ENCODE measurements at regions not wholly inside any gene's neighbourhood (a gene's known extent, or its start where the extent isn't known, plus 50 kb on each side); places are given as distances from the start of the nearest gene placed in this dataset.

DNA sequence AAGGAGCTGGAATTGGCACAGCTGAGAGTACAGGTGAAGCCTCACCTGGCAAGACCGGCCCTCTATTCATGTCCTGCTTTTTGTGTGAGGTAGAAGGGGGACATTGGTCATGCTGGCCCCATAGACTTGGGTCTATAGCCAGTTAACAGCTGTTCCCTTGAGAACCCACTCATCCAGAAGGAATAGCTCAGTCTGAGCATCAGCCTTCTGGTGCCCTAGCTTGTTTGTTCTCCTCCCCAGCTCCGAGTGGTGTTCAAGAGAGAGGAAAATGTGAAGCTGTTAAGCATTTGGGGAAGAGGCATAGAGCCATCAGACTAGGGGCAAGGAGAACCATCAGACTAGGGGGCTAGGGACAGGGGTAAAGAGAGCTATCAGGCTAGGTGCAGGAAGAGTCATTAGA, 290.9 kb downstream of the SIPA1L2 start:
- TF ChIP-seq, protein P1, sequence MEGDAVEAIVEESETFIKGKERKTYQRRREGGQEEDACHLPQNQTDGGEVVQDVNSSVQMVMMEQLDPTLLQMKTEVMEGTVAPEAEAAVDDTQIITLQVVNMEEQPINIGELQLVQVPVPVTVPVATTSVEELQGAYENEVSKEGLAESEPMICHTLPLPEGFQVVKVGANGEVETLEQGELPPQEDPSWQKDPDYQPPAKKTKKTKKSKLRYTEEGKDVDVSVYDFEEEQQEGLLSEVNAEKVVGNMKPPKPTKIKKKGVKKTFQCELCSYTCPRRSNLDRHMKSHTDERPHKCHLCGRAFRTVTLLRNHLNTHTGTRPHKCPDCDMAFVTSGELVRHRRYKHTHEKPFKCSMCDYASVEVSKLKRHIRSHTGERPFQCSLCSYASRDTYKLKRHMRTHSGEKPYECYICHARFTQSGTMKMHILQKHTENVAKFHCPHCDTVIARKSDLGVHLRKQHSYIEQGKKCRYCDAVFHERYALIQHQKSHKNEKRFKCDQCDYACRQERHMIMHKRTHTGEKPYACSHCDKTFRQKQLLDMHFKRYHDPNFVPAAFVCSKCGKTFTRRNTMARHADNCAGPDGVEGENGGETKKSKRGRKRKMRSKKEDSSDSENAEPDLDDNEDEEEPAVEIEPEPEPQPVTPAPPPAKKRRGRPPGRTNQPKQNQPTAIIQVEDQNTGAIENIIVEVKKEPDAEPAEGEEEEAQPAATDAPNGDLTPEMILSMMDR (IDR thresholded peaks at IDR 0.05): no peak
- TF ChIP-seq, protein P2, sequence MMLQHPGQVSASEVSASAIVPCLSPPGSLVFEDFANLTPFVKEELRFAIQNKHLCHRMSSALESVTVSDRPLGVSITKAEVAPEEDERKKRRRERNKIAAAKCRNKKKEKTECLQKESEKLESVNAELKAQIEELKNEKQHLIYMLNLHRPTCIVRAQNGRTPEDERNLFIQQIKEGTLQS (CRISPR knock-in tag; conservative IDR thresholded peaks at IDR 0.05): no peak
- TF ChIP-seq, protein P3, sequence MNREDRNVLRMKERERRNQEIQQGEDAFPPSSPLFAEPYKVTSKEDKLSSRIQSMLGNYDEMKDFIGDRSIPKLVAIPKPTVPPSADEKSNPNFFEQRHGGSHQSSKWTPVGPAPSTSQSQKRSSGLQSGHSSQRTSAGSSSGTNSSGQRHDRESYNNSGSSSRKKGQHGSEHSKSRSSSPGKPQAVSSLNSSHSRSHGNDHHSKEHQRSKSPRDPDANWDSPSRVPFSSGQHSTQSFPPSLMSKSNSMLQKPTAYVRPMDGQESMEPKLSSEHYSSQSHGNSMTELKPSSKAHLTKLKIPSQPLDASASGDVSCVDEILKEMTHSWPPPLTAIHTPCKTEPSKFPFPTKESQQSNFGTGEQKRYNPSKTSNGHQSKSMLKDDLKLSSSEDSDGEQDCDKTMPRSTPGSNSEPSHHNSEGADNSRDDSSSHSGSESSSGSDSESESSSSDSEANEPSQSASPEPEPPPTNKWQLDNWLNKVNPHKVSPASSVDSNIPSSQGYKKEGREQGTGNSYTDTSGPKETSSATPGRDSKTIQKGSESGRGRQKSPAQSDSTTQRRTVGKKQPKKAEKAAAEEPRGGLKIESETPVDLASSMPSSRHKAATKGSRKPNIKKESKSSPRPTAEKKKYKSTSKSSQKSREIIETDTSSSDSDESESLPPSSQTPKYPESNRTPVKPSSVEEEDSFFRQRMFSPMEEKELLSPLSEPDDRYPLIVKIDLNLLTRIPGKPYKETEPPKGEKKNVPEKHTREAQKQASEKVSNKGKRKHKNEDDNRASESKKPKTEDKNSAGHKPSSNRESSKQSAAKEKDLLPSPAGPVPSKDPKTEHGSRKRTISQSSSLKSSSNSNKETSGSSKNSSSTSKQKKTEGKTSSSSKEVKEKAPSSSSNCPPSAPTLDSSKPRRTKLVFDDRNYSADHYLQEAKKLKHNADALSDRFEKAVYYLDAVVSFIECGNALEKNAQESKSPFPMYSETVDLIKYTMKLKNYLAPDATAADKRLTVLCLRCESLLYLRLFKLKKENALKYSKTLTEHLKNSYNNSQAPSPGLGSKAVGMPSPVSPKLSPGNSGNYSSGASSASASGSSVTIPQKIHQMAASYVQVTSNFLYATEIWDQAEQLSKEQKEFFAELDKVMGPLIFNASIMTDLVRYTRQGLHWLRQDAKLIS (CRISPR knock-in tag; IDR thresholded peaks at IDR 0.05; ENCODE audit: borderline replicate concordance): no peak
- TF ChIP-seq FOXJ3 (CRISPR knock-in tag; IDR thresholded peaks at IDR 0.05; ENCODE audit: borderline replicate concordance): no peak
